Thyroid gland (tissue), 4 donors: ENCODE measurements at regions not wholly inside any gene's neighbourhood (a gene's known extent, or its start where the extent isn't known, plus 50 kb on each side); places are given as distances from the start of the nearest gene placed in this dataset.

Experiments used
- POLR2A ChIP-seq, 2 donors: fragments of 450-650 bp; IDR thresholded peaks; one replicate each; pipeline ENCODE4 v1.6.1; 2017; ENCODE audit warnings: antibody characterized with exemption in 2 of 2, mild to moderate bottlenecking in 2 of 2, moderate library complexity in 1 of 2
- TF ChIP-seq, protein P1 (sequence below), 6 experiments: fragments of 200-600 bp in 3 of 6; fragments of 450-650 bp in 3 of 6; sonication (generic) in 3 of 6; IDR thresholded peaks; one replicate each; pipeline ENCODE4 v1.5.1; 2016 to 2019; ENCODE audit warnings: antibody characterized with exemption in 6 of 6, mild to moderate bottlenecking in 2 of 6, inconsistent platforms in 1 of 6, moderate library complexity in 1 of 6

- no peak for TF ChIP-seq POLR2A (IDR thresholded peaks at IDR 0.05)
- TF ChIP-seq, protein P1, sequence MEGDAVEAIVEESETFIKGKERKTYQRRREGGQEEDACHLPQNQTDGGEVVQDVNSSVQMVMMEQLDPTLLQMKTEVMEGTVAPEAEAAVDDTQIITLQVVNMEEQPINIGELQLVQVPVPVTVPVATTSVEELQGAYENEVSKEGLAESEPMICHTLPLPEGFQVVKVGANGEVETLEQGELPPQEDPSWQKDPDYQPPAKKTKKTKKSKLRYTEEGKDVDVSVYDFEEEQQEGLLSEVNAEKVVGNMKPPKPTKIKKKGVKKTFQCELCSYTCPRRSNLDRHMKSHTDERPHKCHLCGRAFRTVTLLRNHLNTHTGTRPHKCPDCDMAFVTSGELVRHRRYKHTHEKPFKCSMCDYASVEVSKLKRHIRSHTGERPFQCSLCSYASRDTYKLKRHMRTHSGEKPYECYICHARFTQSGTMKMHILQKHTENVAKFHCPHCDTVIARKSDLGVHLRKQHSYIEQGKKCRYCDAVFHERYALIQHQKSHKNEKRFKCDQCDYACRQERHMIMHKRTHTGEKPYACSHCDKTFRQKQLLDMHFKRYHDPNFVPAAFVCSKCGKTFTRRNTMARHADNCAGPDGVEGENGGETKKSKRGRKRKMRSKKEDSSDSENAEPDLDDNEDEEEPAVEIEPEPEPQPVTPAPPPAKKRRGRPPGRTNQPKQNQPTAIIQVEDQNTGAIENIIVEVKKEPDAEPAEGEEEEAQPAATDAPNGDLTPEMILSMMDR (IDR thresholded peaks at IDR 0.05) = no peak
Observed at GRCh38 chr15:39400002-39400401, 180.9 kb upstream of the THBS1 start.
